Mucosa of gallbladder (tissue), 1 donor: ENCODE measurements at regions not wholly inside any gene's neighbourhood (a gene's known extent, or its start where the extent isn't known, plus 50 kb on each side); places are given as distances from the start of the nearest gene placed in this dataset.
"Not testable (repeated sequence)": the region's sequence is repeated elsewhere in the genome, so short reads cannot be mapped to it uniquely, and the experiment has no call there.

ENCODE experiments used
- DNase-seq: peaks from one replicate; pipeline ENCODE4 v3.0.0-alpha.2; 2020; ENCODE audit warnings: low spot score
- donor health status: DM: no; HTN: no; CAD: no.

DNA sequence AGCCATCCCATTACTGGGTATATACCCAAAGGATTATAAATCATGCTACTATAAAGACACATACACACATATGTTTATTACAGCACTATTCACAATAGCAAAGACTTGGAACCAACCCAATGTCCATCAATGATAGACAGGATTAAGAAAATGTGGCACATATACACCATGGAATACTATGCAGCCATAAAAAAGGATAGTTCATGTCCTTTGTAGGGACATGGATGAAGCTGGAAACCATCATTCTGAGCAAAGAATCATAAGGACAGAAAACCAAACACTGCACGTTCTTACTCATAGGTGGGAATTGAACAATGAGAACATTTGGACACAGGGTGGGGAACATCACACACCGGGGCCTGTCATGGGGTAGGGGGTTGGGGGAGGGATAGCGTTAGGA, 60.3 kb upstream of the NMU start:
- not testable (repeated sequence) for DNase-seq

DNA sequence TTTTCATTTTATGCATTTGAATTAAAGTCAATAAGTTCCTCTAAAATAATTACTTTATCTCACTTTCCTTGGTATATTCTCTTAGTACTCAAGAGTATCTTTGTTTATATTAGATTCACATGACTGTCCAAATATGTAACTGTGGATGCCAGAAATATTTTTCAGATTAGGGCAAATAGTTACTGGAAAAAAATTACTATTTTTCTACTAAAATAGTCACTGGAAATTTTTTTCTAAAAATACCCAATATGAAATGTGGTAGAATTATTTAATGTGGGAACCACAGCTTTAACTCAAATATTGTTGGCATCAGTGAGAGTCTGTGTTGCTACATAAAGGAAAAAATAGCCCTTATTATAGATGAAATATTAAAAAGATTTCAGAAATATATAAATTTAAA, 70.4 kb upstream of the NMU start:
- DNase-seq, result no peak

DNA sequence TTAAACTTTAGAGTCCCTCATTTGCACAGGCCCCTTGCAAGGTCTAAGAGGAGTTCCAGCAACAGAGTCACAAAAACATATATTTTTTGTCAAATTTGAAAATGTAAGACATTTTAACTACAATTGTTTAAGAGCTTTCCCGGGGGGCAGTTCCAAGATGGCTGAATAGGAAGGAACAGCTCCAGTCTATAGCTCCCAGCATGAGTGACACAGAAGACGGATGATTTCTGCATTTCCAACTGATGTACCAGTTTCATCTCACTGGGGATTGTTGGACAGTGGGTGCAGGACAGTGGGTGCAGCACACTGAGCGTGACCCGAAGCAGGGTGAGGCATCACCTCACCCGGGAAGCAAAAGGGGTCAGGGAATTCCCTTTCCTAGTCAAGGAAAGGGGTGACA, 71.4 kb upstream of the NMU start:
- no peak for DNase-seq

DNA sequence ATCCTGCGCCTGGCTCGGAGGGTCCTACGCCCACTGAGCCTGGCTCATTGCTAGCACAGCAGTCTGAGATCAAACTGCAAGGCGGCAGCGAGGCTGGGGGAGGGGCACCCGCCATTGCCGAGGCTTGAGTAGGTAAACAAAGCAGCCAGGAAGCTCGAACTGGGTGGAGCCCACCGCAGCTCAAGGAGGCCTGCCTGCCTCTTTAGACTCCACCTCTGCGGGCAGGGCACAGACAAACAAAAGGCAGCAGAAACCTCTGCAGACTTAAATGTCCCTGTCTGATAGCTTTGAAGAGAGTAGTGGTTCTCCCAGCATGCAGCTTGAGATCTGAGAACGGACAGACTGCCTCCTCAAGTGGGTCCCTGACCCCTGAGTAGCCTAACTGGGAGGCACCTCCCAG, 71.9 kb upstream of the NMU start:
- DNase-seq, result not testable (repeated sequence)

GRCh38 chr4:55712835-55713234, 76.7 kb upstream of the NMU start:
- not testable (repeated sequence) for DNase-seq

DNA sequence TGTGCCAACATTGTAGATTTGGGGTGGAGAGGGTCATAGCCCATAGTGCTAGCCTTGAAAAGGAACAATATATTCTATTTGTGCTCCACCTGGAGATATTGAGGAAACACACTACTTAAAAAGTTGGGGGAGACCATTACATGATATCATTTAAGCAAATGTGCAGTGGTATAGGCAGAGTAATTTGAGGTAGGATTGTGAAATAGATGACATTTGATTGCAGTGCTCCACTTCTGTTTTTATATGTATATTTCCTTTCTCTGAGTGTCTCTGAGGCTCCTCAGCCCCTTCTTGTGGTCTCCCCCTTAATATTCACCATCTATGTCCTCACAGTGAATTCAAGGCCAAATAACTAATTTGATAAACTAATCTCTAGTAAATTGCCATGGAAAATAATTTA, 85.6 kb upstream of the NMU start:
- no peak for DNase-seq

GRCh38 chr4:55722132-55722531, 86.0 kb upstream of the NMU start:
- DNase-seq, result no peak

DNA sequence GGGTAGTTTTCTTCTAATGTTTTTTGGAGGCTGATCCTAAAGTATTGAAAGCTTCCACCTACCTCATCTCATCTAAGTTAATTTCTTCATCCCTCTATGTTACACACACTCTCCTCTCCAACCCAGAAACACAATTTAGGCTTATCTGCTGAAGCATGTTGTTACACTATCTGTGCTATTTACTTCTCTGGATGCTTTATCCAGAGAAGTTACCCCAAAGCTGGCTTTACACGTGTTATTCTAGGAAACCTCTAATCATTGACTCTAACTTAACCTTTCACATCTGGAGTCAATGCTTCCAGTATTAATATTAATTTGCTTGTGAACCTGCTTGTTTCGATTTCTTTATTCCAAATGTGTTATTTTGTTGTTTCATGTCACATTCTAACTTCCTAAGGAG, 87.3 kb upstream of the NMU start:
- no peak for DNase-seq

- no peak for DNase-seq
Measured at GRCh38 chr4:55725057-55725456, 89.0 kb upstream of the NMU start.

GRCh38 chr4:55727746-55728145, 91.6 kb upstream of the NMU start:
- DNase-seq, result no peak

- no peak for DNase-seq
Measured at GRCh38 chr4:55729351-55730279, 90.0 kb upstream of the EXOC1L start.

GRCh38 chr4:55730280-55730931, 89.2 kb upstream of the EXOC1L start:
- DNase-seq, result no peak

DNA sequence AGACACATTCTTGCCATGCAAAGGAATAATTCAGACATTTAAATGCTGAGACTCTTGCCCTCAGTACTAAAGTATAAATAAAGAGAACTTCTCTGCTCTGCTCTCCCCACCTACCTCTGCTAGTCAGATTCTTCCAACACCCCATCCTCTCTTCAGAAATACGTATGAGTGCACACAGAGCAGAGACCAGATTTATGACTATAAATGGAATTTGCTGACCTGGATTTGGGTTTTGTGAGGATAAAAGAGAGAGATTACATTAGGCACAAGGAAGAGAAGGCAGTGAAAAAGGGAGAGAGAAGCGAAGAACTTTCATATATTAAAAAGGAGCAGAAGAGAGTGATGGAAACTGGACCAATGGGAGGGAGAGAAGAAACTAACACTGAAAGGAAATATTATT, 87.6 kb upstream of the EXOC1L start:
- no peak for DNase-seq

DNA sequence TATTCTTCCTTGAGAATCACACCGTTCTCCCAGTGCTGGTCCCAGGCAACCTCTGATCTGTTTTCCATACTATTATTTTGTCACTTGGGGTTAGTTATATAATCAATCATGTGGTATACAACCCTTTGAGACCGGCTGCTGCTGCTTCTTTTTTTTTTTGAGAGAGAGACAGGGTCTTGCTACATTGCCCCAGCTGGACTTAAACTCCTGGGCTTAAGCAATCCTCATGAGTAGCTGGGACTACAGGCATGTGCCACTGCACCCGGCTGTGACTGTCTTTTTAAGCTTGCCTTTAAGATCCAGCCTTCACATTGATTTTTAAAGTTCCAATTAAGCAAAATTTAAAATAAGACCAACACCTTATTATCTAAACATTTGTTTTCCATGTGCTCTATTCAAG, 86.7 kb upstream of the EXOC1L start:
- DNase-seq, result no peak

DNA sequence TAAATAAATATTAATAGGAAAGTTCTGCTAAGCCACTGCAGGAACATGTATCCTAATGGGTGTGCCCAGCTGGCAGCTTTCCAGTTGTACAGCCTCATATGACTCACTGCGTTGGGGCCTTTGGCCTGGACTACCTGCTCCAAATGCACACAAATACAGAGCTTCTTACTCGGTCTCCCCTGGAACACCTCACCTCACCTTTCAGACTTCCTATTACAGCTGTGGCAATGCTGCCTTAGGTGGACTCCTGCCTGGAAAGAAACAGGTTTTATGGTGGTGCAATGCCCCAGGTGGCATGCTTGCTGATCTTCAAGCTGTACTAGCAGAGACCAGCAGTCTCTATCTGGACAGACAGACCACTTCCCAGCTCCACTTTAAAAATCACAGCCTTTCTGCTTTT, 85.7 kb upstream of the EXOC1L start:
- DNase-seq, result peak; percentile 90

DNA sequence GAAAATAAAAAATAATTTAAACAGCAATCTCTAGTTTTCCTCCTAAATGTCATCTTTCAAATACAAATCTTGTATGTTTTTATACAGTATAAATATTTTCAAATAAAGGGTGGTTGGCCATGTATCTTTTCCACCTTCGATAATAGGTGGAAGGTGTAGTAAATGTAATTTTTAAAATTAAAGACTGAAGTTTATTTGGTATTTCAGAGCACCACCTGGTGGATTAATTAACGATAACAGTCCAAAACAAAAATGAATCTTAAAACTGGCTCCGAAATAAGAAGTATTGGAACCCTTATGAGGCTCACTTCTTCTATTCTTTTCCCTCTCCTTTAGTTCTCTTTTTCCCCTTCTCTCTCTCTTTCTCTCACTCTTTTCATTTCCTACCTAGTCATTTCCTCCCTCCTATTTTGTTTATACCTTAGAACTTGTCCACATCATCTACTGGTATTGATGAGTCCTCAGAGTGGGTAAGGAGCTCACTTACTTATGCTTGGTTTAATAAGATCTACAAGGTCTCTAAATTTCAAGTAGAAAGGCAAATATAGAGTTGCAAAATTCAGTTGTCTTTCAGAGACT, 82.9 kb upstream of the EXOC1L start:
- DNase-seq, result no peak

DNA sequence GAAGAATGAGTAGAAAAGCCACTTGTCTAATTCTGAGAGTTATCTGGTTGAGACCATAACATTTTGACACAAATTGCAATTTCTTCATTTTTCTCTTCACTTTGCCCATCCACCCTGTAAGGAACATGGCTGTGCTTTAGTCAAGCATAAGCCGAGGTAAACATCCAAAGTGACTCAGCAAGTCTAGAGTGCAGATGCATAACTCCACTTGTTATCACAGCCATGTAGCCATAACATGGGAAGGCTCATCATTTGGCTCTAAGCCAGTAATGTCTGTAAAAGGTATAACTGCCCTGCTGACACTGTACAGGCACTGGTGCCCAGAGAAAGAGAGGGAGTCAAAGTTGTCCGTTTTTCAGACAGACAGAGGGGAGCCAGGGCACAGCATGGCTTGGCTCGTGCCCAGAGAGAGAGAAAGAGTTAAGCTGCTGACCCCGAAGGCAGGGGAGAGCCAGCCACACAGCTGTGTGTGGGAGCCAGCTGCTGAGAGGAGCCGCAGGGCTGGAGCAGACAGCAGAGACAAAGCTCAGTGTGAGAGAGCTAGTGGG, 76.9 kb upstream of the EXOC1L start:
- DNase-seq, result no peak

- no peak for DNase-seq
Measured at GRCh38 chr4:55744369-55744768, 75.2 kb upstream of the EXOC1L start.

DNA sequence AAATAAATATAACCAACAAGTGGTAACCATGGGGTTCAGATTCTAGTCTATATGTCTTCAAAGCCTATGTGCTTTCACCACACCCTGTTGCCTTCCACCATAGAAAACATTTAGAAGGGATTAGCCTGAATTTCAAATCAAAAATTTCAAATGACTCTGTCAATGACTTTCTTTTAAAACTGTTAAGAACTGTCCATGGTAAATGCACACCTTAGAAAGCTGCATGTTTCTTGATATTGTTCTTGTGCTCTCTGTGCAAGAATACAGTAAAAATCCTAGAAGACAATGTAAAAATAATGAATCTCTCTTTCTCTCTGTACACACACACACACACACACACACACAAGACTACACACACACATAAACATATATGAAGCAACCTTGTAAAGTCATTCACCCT, 74.6 kb upstream of the EXOC1L start:
- no peak for DNase-seq

DNA sequence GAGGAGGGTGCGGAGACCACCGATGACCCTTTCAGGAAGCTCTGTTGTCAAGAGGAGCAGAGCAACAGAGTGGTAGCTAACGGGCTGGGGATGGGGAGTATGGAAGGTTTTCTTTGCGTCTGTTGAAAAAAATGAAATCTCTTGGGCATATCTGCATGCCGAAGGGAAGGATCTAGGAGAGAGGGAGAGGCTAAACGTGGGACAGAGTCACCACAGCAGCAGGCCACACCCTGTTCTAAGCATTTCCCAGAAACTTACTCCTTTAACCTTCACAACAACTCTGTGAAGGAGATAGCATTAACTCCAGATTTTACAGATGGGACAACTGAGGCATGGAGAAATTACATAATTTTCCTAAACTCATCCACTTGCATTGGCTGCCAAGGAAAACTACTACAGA, 71.8 kb upstream of the EXOC1L start:
- DNase-seq, result no peak

DNA sequence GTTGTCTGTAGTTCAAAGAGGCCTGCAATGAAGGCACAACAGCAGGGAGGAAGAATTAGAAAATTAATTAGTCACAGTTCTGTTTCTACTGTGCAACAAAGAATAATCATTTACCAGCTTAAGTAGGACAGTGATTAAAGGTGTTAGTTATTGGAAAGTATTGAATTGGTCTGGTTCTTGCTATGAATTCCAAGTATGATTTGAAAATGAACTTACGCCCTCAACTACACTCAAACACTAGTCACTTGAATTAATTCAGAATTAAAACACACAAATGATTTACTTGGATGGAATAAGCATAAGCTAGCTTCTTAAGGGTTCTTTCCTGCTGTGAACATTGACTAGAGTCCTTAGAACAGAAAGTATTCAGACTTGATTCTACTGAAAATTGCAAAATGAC, 69.9 kb upstream of the EXOC1L start:
- no peak for DNase-seq

- DNase-seq, result no peak
Measured at GRCh38 chr4:55752810-55753209, 66.8 kb upstream of the EXOC1L start.

- no peak for DNase-seq
Measured at GRCh38 chr4:55753856-55754255, 65.7 kb upstream of the EXOC1L start.
